HEK293T (cell line): ENCODE measurements at regions not wholly inside any gene's neighbourhood (a gene's known extent, or its start where the extent isn't known, plus 50 kb on each side); places are given as distances from the start of the nearest gene placed in this dataset.

Experiments used
- CTCF ChIA-PET: fragments of 350-600 bp; formaldehyde crosslinking; extraction: SDS; loops from one replicate; lab custom pipeline; 2021; ENCODE audit warnings: antibody characterized with exemption, inconsistent platforms; lab: Yijun Ruan, JAX
- POLR2A ChIA-PET: fragments of 350-600 bp; formaldehyde crosslinking; extraction: SDS; loops from one replicate; lab custom pipeline; 2020; ENCODE audit warnings: antibody characterized with exemption, inconsistent platforms; lab: Yijun Ruan, JAX
- DNase-seq: peaks from one replicate; pipeline ENCODE4 v3.0.0; 2012; ENCODE audit warnings: mixed read lengths; ENCODE audit errors: extremely low spot score
- ARNT ChIP-seq: fragments of 450-650 bp; IDR thresholded peaks from 2 replicates; pipeline ENCODE4 v1.6.1; 2017; ENCODE audit warnings: mild to moderate bottlenecking
- BHLHE40 ChIP-seq: fragments of 450-650 bp; IDR thresholded peaks from 2 replicates; pipeline ENCODE4 v1.6.1; 2016; ENCODE audit warnings: mild to moderate bottlenecking, moderate library complexity, borderline replicate concordance
- CTBP1 ChIP-seq: fragments of 450-650 bp; IDR thresholded peaks from 2 replicates; pipeline ENCODE4 v1.6.1; 2016; ENCODE audit warnings: borderline replicate concordance
- ELF4 ChIP-seq: fragments of 450-650 bp; IDR thresholded peaks from 2 replicates; pipeline ENCODE4 v1.6.1; 2017; ENCODE audit warnings: antibody characterized with exemption
- FOXA1 ChIP-seq: fragments of 450-650 bp; IDR thresholded peaks from 2 replicates; pipeline ENCODE4 v1.6.1; 2016; ENCODE audit warnings: mild to moderate bottlenecking
- FOXK2 ChIP-seq: fragments of 450-650 bp; IDR thresholded peaks from 2 replicates; pipeline ENCODE4 v1.6.1; 2016; ENCODE audit warnings: mild to moderate bottlenecking
- FOXM1 ChIP-seq: fragments of 450-650 bp; IDR thresholded peaks from 2 replicates; pipeline ENCODE4 v1.6.1; 2017; ENCODE audit warnings: mild to moderate bottlenecking, borderline replicate concordance
- HDGF ChIP-seq: fragments of 450-650 bp; IDR thresholded peaks from 2 replicates; pipeline ENCODE4 v1.6.1; 2017; ENCODE audit warnings: antibody characterized with exemption, borderline replicate concordance
- L3MBTL2 ChIP-seq: fragments of 450-650 bp; conservative IDR thresholded peaks from 2 replicates; pipeline ENCODE4 v1.6.1; 2016; ENCODE audit warnings: mild to moderate bottlenecking
- LEF1 ChIP-seq: fragments of 450-650 bp; IDR thresholded peaks from 2 replicates; pipeline ENCODE4 v1.6.1; 2017; ENCODE audit warnings: mild to moderate bottlenecking, borderline replicate concordance
- NFRKB ChIP-seq: fragments of 450-650 bp; IDR thresholded peaks from 2 replicates; pipeline ENCODE4 v1.6.1; 2016; ENCODE audit warnings: mild to moderate bottlenecking, moderate library complexity
- PKNOX1 ChIP-seq: fragments of 450-650 bp; IDR thresholded peaks from 2 replicates; pipeline ENCODE4 v1.6.1; 2016
- SP1 ChIP-seq: fragments of 450-650 bp; IDR thresholded peaks from 2 replicates; pipeline ENCODE4 v1.6.1; 2017
- SUZ12 ChIP-seq: fragments of 450-650 bp; IDR thresholded peaks from 2 replicates; pipeline ENCODE4 v1.6.1; 2016; ENCODE audit warnings: mild to moderate bottlenecking
- TARDBP ChIP-seq: fragments of 450-650 bp; IDR thresholded peaks from 2 replicates; pipeline ENCODE4 v1.6.1; 2016
- ZNF384 ChIP-seq: fragments of 450-650 bp; IDR thresholded peaks from 2 replicates; pipeline ENCODE4 v1.6.1; 2016

- no peak for DNase-seq
- ChIA-PET POLR2A (no interaction called here), CTCF (interaction anchor here (0.6 kb wide), 1 partner anchor 241 kb away, joined by 4 read pairs; no protein-coding TSS in a partner anchor)
- TF ChIP-seq TARDBP (no peak), ELF4 (no peak), FOXA1 (no peak), CTBP1 (no peak), NFRKB (no peak), BHLHE40 (no peak), SUZ12 (no peak), SP1 (no peak), L3MBTL2 (no peak), PKNOX1 (no peak), FOXK2 (no peak), FOXM1 (no peak), ARNT (no peak), HDGF (no peak), LEF1 (no peak), ZNF384 (no peak)
Observed at GRCh38 chr16:50455288-50455845, 86.6 kb upstream of the BRD7 start.

- CTCF ChIA-PET: no interaction called here
- POLR2A ChIA-PET: no interaction called here
- TF ChIP-seq ELF4 (no peak), LEF1 (no peak), ARNT (no peak), HDGF (no peak), PKNOX1 (no peak), FOXK2 (no peak)
- no peak for DNase-seq
Observed at GRCh38 chr16:50453446-50453845, 84.7 kb upstream of the BRD7 start.

GRCh38 chr16:50451951-50452508, 83.2 kb upstream of the BRD7 start:
- CTCF ChIA-PET: no interaction called here
- TF ChIP-seq SUZ12 (no peak), FOXM1 (no peak), FOXA1 (no peak), BHLHE40 (no peak), NFRKB (no peak)
- DNase-seq: no peak
- POLR2A ChIA-PET: no interaction called here

- POLR2A ChIA-PET: no interaction called here
- DNase-seq: no peak
- no peak for TF ChIP-seq FOXA1
- TF ChIP-seq HDGF: no peak
- TF ChIP-seq NFRKB: no peak
- TF ChIP-seq FOXM1: no peak
- no peak for TF ChIP-seq SUZ12
- TF ChIP-seq L3MBTL2: no peak
- TF ChIP-seq SP1: no peak
- no peak for TF ChIP-seq BHLHE40
- TF ChIP-seq ARNT: no peak
- TF ChIP-seq FOXK2: no peak
- TF ChIP-seq ZNF384: no peak
- CTCF ChIA-PET: no interaction called here
Observed at GRCh38 chr16:50450957-50451356, 82.2 kb upstream of the BRD7 start.

GRCh38 chr16:50449800-50450199, 81.0 kb upstream of the BRD7 start:
- TF ChIP-seq ARNT (no peak), PKNOX1 (0 out of 2 replicates have a peak, but pooled peaks have one; percentile 41)
- DNase-seq: no peak
- ChIA-PET POLR2A (no interaction called here), CTCF (no interaction called here)

GRCh38 chr16:50448981-50449380, 80.2 kb upstream of the BRD7 start:
- no peak for DNase-seq
- ChIA-PET CTCF (no interaction called here), POLR2A (no interaction called here)
- no peak for TF ChIP-seq SUZ12
- TF ChIP-seq NFRKB: no peak
- TF ChIP-seq ZNF384: no peak
- no peak for TF ChIP-seq TARDBP
- no peak for TF ChIP-seq FOXK2
- no peak for TF ChIP-seq FOXA1
- TF ChIP-seq LEF1: no peak
- TF ChIP-seq L3MBTL2: no peak
- TF ChIP-seq FOXM1: no peak
- no peak for TF ChIP-seq ARNT
- no peak for TF ChIP-seq SP1
- TF ChIP-seq CTBP1: no peak
- TF ChIP-seq BHLHE40: no peak
- TF ChIP-seq PKNOX1: no peak
- TF ChIP-seq HDGF: no peak
- no peak for TF ChIP-seq ELF4
